Left colon (tissue), 2 donors: ENCODE measurements at regions not wholly inside any gene's neighbourhood (a gene's known extent, or its start where the extent isn't known, plus 50 kb on each side); places are given as distances from the start of the nearest gene placed in this dataset.
"Not testable (repeated sequence)": the region's sequence is repeated elsewhere in the genome, so short reads cannot be mapped to it uniquely, and the experiment has no call there.

Source experiments
- ATAC-seq: fragments of 200-7000 bp; cut with Tn5 transposase; one replicate; pipeline ENCODE4 v1.9.1; 2020; ENCODE audit warnings: mild to moderate bottlenecking, moderate library complexity
- DNase-seq, 2 donors: peaks; one replicate each; pipeline ENCODE4 v3.0.0-alpha.2; 2020
- intact Hi-C, 2 donors: fragments of 100-400 bp; cut with DNase I in 1 of 2; cut with micrococcal nuclease in 1 of 2; formaldehyde crosslinking; loops; one replicate each; pipeline versions ENCODE4 v1.11.2 to v1.14.0; 2022; cut with DNase I, micrococcal nuclease
- donor health status: DM: no; HTN: no; CAD: no.
- donor health status: DM: yes; HTN: yes; CAD: no.

DNA sequence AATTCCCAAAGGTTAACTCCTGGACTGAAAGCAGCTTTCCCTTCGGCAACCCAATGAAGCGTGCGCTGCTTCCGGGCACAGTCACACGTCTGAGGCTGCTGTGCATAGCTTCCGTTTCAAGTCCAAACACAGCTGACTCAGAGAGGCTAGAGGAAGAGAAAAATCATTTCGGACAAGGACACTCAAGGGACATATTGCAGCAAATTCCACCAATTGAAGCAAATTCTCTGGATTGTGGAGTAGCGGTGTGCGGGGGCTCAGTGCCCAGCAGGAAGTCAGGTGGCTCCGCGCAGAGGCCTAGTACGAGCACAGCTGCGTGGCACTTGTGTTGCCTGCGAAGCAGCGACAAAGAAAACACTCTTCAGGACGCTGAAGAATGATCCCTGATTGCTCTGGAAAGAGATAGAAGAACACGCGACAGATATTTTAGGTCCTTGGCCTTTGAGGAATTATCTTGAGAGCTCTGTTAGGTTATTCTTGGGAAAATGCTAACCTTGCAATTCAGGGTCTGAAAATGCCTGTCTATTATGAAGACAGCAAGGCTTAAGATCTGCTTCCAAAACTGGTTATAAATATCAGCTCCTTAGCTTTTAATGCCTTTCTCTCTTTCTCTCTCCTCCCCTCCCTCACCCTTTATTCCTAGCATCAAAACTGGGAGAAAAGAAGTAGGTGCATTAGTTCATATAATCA lies 352.6 kb upstream of the DLGAP1 start:
- ATAC-seq (no peak), DNase-seq (no peak)
- intact Hi-C loops, result loop anchor here in 1 of 2 donors (10.0 kb wide), 1 partner anchor 57 kb away; no protein-coding TSS in a partner anchor

DNA sequence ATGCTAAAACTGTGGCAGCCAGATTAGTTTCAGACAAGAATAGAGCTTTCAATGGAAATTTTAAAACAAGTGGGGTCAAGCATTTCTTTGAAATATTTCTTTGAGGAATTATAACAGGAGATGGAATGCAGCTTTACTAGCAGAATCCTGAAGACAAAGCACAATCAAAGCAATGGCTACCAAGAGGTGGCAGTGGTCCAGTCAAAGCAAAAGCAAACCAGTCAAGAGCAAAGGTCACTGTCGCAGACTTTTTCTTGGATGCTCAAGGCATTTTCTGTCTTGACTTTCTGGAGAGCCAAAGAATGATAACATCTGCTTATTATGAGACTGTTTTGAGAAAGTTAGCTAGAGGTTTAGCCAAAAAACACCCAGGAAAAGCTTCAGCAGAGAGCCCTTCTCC lies 351.2 kb upstream of the DLGAP1 start:
- DNase-seq (no peak), ATAC-seq (no peak)
- intact Hi-C loops, result loop anchor here in 1 of 2 donors (10.0 kb wide), 1 partner anchor 58 kb away; no protein-coding TSS in a partner anchor

DNA sequence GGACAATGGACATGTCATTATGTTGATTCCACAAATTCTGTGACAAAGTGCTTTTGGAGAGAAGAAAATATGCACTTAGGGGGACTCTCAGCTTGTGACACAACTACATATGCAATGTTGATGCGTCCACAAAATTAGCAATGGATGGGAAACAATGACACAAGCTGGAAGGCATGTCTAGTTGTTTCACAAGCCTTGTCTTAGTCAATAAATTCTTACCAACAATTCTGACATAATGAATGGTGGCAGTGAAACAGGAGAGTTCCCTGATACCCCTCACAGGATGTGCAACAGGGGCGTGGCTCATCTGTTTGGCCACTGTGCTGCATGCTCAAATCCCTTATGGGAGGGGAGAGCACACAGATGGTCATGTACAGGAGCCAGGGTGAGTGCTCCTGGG lies 347.2 kb upstream of the DLGAP1 start:
- DNase-seq (no peak), ATAC-seq (no peak)
- intact Hi-C loops, result loop anchor here in 1 of 2 donors (10.0 kb wide), 1 partner anchor 63 kb away; no protein-coding TSS in a partner anchor

DNA sequence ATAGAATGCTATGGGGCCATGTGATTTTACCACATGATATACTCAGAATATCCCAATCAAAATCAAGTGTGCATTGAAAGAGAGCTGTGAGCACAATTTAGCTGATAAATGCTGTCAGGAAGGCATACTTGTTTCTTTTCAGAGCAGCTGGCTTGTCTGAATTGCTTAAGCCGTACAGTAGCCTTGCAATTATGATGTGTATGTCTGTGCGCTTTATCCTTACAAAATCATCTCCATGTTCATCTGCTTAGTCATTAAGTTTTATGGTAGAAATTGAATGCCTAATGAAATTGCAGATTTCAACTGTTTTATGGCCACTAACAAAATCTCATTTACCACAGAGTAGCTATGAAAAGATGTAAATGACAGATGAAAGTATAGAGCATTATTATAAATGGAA lies 346.0 kb upstream of the DLGAP1 start:
- intact Hi-C loops, result loop anchor here in 1 of 2 donors (10.0 kb wide), 1 partner anchor 64 kb away; no protein-coding TSS in a partner anchor
- no peak for ATAC-seq
- DNase-seq, result no peak

DNA sequence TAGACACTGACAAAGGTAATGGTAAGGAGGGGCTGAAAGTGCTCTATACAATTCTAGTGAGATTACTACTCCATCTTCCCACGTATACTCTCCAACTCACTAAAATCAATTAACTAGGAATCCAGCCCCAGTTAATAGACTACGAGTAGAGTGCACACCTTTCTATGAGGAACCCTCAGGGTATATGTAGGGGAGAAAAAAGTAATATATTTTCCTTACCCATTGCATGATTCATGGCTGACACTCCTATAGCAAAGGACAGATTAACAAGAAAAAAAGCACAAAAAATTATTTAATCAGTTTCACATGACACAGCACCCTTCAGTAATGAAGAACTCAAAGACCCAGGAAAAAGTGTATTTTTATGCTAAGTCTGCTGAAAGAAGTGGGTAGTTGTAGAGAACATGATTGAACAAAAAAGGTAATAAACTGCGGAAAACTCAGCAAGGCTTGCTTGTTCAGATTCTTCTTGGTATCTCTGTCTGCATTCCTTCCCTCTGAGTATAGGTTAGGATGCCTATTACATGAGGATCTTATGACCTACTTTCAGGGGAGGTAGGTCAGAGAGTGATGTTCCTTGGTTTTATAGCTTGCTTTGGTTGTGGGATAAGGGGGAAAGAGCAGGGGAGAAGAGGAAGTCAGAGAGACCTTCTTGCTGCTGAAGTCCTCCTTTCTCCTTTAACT lies 342.0 kb upstream of the DLGAP1 start:
- no peak for ATAC-seq
- no peak for DNase-seq
- intact Hi-C loops, result no loop called here

DNA sequence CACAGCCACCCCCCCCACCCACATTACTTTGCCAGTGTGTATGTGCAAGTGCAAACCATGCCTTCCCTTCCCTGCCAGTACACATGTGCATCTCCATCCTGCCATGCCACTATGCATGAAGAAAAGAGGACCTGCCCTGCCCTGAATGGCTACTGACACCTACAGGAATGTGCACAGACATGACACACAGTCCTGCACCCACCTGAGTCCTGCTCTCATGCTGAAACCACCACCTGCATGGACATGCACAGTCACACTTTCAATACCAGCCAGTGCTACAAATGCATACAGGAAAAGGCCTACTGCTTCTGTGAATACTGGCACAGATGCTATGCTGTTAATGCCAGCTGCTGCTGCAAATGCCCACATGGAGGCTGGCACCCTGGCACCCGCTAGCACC lies 334.4 kb upstream of the DLGAP1 start:
- no peak for ATAC-seq
- no peak for DNase-seq
- intact Hi-C loops, result no loop called here

DNA sequence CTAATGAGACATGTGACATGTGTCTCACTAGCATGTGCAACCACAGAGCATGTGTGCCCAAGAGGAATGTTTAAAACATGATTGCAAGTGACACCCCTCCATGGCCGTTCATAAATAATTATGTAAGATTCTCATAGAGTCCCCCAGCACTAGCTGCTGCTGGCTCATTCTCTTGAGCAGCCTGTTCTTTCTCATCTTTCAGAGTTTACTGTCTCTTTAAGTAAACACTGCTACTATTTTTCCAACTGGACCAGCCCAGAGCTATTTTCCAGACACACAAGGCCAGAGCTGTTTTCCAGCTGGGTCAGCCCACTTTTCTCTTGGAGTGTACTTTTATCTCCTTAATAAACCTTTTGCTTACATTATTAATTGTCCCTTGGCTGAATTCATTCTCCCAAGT lies 326.8 kb upstream of the DLGAP1 start:
- DNase-seq (no peak), ATAC-seq (no peak)
- intact Hi-C loops, result no loop called here

DNA sequence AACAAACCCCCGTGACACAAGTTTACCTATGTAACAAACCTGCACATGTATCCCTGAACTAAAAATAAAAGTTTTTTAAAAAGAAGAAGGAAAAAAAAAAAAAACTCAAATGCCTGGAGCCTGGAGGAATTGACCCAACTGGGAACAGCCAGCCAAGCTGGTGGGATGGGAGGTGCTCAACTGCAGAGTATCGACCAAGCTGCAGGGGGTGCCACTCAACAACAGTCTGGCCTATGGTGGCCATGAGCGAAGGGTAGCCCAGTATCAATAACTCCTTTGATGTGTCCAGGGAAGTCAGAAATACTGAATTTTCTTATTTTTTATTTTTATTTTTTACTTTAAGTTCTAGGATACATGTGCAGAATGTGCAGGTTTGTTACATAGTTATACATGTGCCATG lies 310.3 kb upstream of the DLGAP1 start:
- DNase-seq (no peak), ATAC-seq (no peak)
- intact Hi-C loops, result no loop called here

DNA sequence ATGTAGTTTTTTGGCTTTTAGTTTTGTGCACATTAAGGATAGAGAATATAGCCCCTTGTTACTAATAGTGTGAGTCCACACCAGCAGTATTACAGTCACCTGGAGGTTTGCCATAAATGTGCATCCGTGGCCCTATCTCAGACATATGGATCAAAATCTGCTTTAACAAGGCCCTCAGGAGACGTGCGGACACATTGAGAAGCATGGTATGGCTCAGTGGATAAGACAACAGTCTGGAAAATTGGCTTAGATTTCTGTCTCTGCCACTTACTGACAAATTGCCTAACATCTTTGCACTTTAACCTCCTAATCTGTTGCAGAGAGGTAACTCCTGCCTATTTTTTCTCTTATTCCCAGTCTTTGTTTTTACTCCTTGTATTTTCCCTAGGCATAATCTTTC lies 307.2 kb upstream of the DLGAP1 start:
- DNase-seq, result no peak
- ATAC-seq, result no peak
- intact Hi-C loops, result no loop called here

DNA sequence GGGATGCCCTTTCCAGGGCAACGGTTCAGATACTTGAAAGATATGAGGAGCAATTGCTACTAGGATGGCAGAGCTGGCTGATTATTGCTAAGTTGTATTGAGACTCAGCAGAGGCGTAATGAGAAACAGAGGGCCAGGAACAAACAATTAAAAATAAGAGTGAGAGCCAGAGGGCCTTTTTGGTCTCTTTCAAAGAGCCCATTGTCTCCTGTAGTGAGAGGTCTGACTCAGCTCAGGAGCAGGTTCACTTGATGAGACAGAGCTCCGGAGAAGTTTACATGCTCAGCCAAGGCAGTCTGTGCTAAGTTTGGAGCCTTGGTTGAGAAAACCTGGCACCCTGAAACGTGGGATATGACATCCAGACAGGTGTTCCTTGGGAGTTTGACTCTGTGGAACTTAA lies 303.9 kb upstream of the DLGAP1 start:
- no peak for ATAC-seq
- intact Hi-C loops, result no loop called here
- no peak for DNase-seq

DNA sequence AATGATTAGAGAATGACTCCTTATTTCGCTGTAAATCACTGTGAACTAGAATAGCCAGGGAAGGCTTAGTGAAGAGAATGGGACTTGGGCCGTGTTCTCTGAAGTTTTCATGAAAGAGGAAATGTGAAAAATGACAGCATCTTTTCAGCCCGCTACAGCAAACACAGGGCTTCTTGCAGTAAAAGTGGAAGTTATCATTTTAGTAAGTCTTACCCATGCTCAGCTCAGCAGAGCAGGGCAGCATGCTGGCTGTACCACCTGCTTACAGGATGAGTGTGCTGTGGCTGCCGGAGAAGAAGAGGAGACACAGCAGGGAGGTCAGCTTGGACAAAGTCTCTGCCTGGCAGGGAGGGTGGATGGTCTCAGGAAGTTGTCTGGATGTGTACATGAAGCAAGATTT lies 300.7 kb upstream of the DLGAP1 start:
- intact Hi-C loops, result no loop called here
- no peak for ATAC-seq
- DNase-seq, result no peak

DNA sequence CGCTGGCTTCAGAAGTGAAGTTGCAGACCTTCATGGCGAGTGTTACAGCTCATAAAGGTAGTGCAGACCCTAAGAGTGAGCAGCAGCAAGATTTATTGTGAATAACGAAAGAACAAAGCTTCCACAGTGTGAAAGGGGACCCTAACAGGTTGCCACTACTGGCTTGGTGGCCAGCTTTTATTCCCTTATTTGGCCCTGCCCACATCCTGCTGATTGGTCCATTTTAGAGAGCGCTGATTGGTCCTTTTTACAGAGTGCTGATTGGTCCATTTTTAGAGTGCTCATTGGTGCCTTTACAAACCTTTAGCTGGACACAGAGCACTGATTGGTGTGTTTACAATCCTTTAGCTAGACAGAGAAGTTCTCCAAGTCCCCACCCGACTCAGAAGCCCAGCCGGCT lies 298.0 kb upstream of the DLGAP1 start:
- intact Hi-C loops, DNase-seq, ATAC-seq: not testable (repeated sequence)

DNA sequence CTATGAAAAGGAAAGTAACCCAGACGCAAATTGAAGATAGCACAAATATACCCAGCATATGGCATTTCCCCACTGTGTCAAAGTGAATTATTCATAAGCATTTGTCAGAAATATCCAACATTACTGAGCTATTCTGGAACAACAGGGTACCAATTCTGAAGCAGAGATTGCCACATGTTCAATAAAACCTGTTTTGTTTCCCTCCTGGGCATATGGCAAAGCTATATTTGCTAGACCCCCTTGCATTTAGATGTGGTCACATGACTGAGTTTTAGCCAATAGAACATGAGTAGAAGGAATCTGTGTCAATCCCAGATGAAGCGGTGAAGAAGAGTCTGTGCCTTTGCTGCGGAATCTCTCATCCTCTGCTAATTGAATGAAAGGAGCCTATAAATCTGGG lies 296.4 kb upstream of the DLGAP1 start:
- DNase-seq (no peak), ATAC-seq (no peak)
- intact Hi-C loops, result no loop called here

DNA sequence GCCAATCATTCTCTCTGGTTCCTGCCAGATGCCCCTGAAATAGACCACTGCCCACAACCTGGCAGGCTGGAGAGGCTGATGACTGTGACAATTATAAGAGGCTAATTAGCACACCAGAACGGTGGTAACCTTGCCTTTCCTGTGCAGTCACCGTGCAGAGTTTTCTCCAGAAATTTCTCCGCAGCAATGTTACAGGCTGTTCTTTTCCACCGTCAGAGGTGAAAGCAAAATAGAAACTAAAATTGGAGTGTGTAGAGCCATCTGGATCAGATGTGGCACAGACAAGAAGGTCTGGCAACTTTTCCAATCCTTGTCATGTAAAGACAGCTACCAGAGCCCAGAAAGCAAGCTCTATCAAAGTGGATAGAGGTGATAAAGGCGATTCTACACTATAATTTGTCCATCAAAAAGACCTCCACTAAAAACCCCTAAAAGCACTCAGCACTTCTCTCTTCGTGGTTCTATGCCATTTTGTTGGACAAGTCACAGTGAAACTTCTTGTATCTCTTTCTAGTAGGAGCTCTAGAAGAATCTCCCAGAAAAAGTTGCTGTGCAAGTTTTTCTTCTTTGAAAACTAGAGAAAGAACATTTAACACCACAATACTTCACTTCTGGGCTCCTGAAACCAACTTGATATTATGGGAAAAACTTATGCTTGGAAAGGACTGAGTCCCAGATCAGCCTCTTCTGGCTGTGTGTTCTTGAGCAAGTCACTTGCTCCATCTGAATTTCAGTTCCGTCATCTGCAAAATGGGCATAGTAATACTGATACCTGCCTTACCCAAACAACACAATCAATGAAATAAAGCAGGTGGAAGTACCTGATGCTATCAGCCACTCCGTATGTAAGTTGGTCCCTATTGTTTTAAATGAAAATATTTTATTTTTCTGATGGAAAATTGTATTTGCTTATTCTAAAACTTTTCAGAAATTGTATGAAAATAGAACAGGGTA lies 295.6 kb upstream of the DLGAP1 start:
- intact Hi-C loops, result no loop called here
- DNase-seq (no peak), ATAC-seq (no peak)

DNA sequence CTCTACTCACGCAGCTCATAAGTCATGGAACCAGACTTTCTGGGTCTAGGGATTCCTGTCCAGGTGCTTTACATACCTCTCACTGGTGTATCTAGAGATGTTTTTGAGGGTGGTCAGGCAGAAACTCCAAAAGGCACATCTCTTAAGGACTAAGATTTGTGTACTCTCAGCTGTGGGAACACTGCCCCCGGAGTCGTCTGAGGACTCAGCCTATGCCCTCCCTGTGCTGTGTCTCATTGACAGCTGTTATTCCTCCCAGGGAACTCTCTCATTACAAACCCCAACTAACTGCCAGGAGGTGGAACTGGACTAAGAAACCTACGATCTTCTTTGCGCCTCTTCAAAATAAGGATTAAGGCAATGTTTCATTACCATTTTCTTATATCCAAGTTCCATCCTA lies 293.9 kb upstream of the DLGAP1 start:
- intact Hi-C loops, result no loop called here
- DNase-seq, result no peak
- ATAC-seq, result no peak

DNA sequence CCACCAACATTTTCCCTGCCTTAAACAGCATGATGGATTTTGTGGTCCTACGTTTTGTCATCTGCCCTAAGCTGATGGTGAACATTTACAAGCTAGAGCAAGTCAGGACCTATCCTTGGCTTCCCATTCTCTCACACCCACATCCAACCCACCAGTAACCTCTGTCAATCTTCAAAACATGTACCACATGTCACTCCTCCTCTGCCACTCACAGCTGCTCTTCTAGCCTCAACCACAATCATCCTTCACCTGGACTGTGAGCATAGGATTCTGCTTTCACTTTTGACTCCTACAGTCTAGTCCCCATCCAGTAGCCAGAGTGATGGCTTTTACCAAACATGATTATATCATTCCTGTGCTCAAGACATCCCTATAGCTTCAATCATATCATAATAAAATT lies 279.8 kb upstream of the DLGAP1 start:
- intact Hi-C loops, result no loop called here
- no peak for ATAC-seq
- DNase-seq, result no peak

DNA sequence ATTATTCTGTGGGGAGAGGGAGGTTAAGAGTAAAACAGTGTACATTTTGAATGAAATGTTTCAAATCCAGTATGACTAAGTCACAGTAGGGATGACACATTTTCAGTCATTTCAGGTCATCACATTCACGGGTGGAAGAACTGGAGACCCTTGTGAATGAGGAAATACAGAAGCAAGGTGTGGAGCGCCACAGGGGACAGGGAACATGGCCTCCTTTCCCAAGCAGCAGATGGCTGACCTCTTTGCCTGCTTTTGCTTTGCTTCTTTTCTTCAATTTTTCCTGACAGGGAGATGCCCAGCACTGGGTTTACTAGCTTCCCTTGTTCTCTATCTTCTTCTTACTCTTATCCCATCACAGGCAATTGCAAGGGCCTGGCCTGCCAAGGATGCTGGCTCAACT lies 278.9 kb upstream of the DLGAP1 start:
- intact Hi-C loops, result no loop called here
- ATAC-seq (no peak), DNase-seq (no peak)

DNA sequence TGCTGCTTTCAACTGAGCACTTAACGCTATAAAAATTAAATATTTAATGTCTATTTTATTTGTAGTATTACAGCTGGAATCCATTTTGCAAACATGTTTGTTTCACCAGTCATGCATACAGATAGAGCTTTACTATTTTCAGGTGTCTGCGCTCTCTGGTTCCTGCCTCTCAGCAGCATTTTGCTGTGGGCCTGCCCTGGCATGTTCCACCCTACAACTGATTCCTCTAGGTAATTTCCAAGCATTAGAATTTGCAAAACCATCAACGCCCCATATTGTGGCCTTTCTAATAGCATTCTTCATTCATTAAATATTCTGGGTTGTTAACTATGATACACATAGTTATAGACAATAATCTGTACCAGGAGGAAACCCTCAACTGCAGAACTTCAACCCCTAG lies 266.4 kb upstream of the DLGAP1 start:
- no peak for DNase-seq
- no peak for ATAC-seq
- intact Hi-C loops, result no loop called here

DNA sequence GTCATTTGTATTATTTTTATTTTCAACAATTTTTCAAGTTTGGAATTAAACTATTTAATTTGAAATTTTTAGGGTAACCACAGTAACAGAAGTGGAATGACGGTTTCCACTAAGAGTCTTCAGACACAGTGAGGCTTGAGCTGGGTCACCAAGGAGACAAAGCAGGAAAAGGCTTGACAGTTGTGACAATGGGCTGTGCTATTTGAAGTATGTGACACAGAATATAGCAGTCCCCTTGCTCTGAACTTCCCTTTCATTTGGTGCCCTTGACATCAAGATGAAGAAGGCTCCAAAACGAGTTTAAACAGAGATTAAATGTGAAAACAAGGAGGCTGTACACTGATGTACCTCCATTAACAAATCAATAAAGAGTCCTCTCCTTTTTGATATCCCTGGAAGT lies 265.4 kb upstream of the DLGAP1 start:
- no peak for DNase-seq
- no peak for ATAC-seq
- intact Hi-C loops, result no loop called here

DNA sequence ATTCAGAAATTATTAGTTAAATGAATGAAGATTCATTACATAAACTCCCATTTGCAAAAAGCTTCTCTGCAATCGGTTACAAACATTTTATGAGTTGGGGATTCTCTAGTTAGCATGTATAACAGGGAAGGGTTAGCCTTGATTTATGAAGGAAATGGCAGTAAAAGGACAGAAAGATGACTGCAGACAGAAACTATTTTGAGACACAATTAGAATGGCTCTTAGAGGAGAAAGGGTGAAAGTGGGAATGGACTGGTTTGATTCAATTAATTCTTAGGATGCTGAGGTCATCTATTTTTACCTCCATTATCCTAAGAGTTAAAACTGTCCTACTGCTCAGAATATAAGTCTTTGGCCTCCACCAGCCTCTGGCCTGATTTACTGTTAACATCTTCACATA lies 250.8 kb upstream of the DLGAP1 start:
- DNase-seq, result no peak
- intact Hi-C loops, result no loop called here
- no peak for ATAC-seq
